Activated CD8-positive, alpha-beta memory T cell treated with anti-CD3 and anti-CD28 coated beads, Interleukin-2, amount 50 U/mL, for 48 hours (primary cell): ENCODE measurements at regions not wholly inside any gene's neighbourhood (a gene's known extent, or its start where the extent isn't known, plus 50 kb on each side); places are given as distances from the start of the nearest gene placed in this dataset.
"Not testable (repeated sequence)": the region's sequence is repeated elsewhere in the genome, so short reads cannot be mapped to it uniquely, and the experiment has no call there.

Source experiments
- DNase-seq: peaks from one replicate; pipeline ENCODE4 v3.0.0-alpha.2; 2020

DNA sequence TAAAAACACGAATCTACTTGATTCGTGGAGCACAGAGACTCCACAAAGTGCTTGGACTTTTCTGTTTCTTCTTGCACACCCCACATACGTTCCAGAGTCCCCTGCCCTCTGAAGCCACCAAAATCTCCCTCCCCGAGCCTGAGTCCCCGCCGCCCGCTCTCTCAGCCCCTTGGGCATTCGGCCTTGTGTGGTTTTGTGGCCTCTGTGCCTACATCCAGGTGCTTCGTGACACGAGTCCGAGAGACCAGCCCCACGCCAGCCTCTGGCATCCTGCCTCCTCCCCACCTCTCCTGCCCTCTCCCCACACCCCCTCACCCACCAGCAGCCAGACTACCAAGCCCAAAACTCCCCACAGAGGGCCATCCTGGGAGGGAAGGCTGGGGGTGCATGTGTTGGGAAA lies 87.8 kb upstream of the PPP1R26 start:
- DNase-seq, result no peak

DNA sequence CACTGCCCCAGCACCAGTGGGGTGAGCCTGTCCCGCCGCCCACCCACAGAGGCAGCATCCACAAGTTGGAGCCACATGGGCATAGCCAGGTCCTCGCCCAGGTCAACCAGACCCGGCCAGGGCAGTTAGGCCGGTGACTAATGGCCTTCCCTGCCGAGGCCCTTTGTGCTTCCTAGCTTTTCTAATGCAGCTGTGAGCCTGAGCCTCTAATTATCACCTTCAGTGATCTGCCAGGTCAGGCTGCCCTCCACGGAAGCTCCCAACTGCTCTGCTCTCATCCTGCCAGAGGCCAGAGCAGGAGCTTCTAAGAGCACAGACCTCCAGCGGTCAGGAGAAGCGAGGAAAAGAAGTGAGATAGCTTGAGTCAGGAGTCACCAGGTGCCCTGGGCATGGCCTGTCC lies 87.1 kb upstream of the PPP1R26 start:
- DNase-seq, result no peak

DNA sequence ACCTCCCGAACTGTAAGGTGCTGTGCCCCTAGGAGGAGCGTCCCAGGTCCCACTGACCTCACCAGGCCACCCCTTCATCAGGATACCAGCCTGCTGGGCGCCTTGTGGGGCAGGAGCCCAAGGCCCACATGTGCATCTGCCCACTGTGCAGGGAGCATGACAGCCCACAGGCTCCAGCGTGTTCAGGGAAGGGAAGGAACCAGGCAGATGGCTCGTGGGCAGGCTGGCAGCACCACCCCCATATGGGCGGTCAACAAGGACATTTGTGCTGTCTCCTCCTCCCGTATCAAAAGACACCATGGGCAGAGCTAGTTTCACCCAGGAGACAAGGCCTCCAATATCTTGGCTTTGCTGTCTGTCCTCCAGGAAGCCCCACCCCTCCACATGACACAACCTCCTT lies 85.5 kb upstream of the PPP1R26 start:
- DNase-seq, result no peak

GRCh38 chr9:135394699-135395645 lies 84.6 kb upstream of the PPP1R26 start:
- DNase-seq, result no peak

DNA sequence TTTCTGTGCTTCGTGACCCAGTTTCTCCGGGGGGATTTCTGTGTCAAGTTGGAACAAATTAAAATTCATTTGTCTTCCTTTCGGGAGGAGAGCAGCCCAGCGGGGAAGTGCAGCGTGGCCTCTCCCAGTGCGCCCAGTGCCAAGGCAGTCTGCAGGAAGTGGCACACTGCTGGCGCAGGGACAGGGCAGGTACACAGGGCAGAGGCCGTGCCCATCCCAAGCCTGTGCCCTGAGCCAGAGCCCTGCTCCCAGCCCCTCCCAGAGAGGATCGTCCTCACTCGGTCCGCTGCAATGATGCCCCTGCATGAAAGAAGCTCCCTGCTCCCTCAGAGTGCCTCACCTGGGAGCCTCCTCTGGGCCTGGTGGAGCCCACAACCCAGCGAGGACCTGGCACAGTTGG lies 82.4 kb upstream of the PPP1R26 start:
- no peak for DNase-seq

- no peak for DNase-seq
Measured at GRCh38 chr9:135399000-135399649, 80.5 kb upstream of the PPP1R26 start.

DNA sequence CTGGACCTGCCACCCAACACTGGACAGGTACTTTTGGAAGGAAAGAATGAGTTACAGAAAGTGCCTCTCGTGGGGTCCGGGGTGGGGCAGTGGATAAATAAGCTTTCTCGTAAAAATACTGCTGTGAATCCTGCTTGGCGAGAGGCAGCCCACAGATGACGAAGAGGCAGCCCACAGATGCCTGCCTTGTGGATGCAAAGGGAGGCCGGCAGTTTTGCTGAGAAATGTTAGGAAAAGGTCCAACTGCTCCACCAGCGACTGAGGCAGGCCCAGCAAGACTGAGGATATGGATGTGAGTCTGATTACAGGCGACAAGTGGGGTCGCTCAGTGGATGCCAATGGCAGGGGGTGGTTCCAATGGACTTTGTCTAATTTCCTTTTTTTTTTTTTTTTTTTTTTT lies 79.1 kb upstream of the PPP1R26 start:
- DNase-seq, result no peak

GRCh38 chr9:135401218-135401617 lies 78.4 kb upstream of the PPP1R26 start:
- no peak for DNase-seq

DNA sequence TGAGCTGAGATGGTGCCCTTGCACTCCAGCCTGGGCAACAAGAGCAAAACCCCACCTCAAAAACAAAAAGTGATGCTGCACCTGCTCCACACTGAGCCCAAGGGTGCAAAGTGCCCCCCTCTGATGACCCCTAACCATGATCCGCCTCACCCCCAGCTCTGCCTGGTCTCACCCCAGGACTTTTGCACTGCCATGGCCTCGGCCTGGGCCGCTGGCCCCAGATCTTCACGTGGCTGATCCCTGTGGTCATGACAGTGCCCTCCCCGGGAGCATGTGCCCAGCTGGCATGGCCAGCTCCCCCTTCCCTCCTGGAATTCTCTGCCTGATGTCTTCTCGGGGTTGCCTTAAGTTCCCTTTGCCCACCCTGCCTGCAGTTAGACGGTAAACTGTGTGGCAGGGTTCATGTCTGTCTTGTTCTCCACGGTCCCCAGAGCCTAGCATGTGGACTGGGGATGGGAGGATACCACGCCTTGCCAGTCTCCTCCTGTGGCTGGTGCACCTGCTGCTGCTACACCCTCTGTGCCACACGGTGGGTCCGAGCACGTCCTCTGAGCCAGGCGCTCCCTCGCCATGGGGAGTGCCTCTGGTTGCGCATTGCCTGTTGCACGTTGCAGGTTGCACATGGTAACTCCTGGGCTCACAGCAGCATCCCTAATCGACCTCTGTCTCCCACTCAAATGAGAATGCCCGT lies 77.4 kb upstream of the PPP1R26 start:
- no peak for DNase-seq

DNA sequence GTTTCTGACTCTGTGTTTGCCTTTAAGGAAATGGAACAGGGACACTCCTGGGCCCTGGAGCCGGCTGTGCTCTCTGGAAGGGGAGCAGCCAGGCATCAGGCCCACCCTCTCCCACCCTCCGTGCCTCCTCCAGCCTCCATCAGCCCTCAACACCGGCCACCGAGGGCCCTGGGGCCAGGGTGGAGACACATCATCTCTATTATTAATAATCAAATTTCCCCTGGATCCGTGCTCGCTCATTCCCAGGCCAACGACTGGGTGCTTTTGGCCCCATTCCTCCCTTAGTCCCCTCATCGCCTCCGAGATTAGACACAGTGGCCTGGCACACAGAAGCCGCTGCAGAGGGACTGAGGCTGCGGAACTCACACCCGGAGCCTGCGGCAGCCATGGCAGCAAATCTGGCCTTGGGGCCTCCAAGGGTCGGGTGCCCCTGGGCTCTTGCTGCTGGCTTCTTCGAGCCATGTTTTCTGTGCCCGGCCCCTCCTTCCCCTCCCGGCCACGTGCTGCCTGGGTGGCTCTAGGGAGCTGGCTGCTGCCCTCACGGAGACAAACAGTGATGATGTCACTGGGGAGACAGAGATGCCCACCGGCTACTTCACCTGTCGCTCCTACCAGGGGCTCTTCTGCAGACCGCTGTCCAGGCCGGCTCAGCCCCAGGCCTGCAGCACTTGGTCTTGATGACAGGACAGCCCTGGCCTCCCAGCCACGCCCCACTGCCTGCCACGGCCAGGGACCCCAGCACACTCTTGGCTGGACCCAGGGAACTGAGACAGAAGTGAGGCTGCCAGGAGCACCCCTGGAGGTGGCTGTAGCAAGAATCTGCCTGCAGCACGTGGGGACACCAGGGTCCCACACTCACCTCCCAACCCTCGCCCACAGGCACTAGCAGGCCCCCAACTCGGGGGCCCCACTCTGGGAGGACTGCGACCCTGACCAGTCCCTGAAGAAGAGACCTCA lies 76.6 kb upstream of the PPP1R26 start:
- DNase-seq, result no peak

DNA sequence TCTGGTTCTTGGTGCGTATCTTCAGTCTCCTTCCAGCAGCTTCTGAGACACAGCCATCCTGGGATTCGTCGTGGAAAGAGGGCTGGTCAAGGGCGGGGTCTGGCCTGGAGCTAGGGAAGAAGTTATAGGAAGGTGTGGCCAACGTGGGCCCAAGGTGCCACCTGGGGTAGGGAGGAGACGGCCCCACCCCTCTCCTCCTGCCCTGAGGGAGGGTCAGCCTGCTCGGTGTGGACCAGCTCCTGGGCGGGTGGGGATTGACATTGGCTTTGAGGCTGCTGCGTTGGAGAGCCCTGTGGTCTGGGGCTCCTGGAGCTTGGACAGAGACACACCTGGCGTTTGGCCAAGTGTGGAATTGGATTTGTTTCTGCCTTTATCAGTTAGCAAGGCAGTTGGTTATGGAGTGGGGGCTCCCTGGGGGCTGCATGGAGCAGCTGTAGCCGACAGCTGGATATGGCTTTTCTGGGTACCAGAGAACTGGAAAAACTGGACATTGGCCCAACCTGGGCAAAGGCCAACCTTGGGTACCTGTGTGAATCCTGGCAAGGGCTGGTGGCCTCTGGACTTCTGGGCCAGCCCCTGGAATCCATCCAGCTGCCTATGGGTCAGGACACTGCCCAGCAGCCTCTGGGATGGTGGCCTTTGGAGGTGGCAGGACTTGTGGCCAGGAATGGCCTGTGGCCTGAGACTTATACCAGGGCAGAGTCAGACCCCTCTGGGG lies 75.7 kb upstream of the PPP1R26 start:
- no peak for DNase-seq

DNA sequence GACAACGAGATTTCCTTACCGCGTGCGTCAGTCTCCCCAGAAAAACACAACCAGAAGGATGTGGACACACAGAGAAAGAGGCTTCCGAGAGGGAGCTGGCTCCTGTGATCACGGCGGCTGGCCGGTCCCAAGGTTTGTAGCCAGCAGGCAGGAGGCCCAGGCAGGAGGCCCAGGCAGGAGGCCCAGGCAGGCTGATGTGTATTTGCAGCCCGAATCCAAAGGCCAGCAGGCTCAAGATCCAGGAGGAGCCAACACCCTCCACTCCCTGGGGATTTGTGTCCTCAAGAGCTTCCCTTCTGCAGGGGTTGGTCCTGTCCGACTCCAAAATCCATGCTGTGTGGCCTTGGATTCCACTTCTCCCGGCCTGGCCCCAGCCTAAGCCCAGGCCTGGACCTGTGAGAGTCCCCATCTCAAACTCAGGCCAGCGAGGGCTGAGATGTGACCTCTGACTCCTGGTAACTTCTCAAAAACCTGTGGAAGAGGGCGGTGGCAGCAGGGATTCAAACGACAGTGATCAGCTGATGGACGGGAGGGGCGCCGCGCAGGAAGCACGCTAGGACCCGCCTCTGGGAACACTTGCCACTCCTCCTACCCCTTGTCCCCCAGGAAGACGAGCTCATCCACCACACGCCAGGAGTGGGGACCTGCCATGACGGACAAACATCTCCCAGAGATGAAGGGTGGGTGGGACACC lies 75.0 kb upstream of the PPP1R26 start:
- no peak for DNase-seq

DNA sequence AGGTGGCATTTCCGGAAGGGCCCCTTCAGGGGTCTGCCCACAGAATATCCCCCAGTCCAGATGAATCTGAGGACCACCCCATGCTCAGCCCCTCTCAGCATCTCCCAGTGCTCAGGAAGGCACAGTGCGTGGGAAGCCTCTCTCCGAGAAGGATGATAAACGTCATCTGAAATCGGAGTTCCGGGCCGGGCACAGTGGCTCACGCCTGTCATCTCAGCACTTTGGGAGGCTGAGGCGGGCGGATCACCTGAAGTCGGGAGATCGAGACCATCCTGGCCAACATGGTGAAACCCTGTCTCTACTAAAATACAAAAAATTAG lies 74.5 kb upstream of the PPP1R26 start:
- not testable (repeated sequence) for DNase-seq

- no peak for DNase-seq
Measured at GRCh38 chr9:135408476-135409254, 70.9 kb upstream of the PPP1R26 start.

DNA sequence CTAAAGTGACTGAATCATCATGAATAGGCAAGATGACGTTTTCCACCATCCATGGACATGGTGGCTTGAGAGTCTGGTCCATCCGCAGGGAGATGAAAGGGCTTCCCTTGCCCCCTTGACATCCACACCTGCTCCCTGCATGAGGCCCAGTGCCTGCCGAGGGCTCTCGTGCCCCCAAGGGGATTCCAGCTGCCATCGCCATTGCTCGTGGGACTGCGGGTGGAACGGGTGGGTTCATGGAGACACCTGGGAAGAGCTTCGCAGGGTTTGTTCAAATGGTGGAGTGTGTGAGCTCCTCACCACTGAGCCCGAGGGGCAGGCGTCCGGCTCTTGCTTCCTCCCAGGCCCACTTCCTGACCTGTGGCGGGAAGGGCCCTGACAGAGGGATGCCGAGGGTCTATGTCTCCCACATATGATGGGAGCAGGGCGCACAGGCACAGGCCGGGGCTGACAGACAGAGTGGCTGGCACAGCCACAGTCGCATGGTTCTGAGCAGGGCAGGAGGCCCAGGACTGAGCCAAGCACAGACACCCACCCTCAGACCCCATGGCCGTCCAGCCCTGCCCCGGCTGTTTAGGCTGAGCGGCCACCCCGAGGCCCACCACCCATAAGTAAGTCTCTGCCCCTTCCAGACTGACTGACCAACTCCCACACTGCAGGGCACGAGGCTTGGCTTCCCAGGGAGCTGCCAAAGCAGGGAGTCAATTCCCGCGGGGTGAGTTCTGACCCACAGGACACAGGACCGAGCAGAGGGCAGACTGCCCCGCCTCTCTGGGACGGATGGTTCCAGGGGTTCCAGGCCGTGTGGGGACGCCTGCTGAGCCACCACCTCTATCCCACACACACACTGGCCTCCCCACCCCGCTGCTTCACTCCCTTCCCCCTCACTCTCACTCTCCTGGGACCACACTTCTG lies 70.0 kb upstream of the PPP1R26 start:
- no peak for DNase-seq

DNA sequence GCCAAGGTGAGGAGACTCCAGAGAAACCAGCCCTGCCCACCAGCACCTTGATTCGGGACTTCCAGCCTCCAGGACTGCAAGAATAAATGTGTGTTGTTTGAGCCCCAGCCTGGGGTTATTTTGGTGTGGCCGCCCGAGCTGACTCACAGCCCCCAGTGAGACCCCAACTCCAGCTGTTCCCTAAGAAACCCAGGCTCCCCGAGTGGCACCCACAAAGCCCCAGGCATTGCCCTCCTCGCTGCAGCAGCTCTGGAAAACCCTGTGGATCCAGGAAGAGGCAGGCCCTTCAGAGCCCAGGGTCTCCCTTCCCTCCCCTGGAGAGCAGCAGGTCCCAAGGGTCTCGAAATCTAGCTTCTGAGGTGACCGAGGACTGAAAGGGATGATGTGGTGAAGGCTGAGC lies 69.2 kb upstream of the PPP1R26 start:
- no peak for DNase-seq

GRCh38 chr9:135410831-135411473 lies 68.6 kb upstream of the PPP1R26 start:
- no peak for DNase-seq

DNA sequence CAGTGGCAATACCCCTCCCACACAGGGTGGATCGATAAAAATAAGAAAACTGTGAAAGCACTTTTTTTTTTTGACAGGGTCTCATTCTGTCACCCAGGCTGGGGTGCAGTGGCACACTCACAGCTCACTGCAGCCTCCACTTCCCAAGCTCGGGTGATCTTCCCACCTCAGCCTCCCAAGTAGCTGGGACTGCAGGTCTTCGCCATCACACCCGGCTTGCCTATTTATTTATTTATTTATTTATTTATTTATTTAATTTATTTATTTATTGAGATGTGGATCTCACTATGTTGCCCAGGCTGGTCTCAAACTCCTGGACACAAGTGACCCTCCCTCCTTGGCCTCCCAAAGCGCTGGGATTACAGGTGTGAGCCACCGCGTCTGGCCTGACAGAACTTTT lies 68.0 kb upstream of the PPP1R26 start:
- DNase-seq, result not testable (repeated sequence)
